ENCODE measurements at regions not wholly inside any gene's neighbourhood (a gene's known extent, or its start where the extent isn't known, plus 50 kb on each side); places are given as distances from the start of the nearest gene placed in this dataset.

DNA sequence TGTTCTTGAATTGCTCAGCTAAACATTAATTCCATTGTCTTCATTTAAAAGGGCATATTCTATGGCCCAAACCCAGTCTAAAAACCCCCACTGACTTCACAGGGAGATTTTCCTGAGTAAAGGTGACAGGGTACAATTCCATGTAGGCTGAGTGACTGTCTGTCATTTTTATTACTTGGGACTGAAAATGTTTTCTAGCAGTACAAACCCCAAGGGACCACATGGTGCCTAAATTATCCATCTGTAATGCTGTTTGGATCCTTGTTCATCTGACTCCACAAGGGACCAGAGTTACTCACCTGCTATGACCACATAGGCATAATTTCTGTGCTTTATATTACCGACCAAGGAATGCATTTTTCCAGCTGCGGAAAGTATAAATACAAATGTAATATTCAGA is 349.1 kb downstream of the ZNF608 start:
- Histone ChIP-seq H3K9ac (replicated peaks in 1 of 4; ENCODE audit: extremely low read depth in 1 of 4, low read depth in 3 of 4, low read length in 3 of 4) (no peak overlapping the region), H3K36me3 (ENCODE audit: control insufficient read depth in 2 of 4, insufficient read depth in 4 of 4, low read length in 3 of 4) (no peaks in the 10 kb centered on the region), H3K4me3 (ENCODE audit: extremely low read depth in 1 of 4, insufficient read depth in 2 of 4, low read depth in 3 of 4, low read length in 4 of 4) (no peak overlapping the region), H3K18ac (ENCODE audit: extremely low read depth, low read length) (no peak overlapping the region), H4K8ac (ENCODE audit: extremely low read depth, insufficient read depth, low read length) (no peak overlapping the region), H4K91ac (replicated peaks; ENCODE audit: insufficient read length, low read length) (no peak overlapping the region), H2AK5ac (ENCODE audit: low read depth, low read length) (no peak overlapping the region), H2BK20ac (ENCODE audit: low read length) (no peak overlapping the region), H3K14ac (ENCODE audit: insufficient read length) (no peak overlapping the region), H3K79me2 (ENCODE audit: control insufficient read depth in 1 of 2, insufficient read depth in 2 of 2, low read length in 2 of 2) (no peaks in the 10 kb centered on the region), H3K79me1 (ENCODE audit: low read depth, low read length) (no peaks in the 10 kb centered on the region), H3K4me2 (ENCODE audit: insufficient read depth in 1 of 2, low read depth in 2 of 2, low read length in 2 of 2) (no peak overlapping the region), H2BK120ac (replicated peaks; ENCODE audit: low read depth, low read length) (no peak overlapping the region), H3K9me3 (ENCODE audit: insufficient read depth in 2 of 2, low read depth in 1 of 2, low read length in 1 of 2) (no peaks in the 10 kb centered on the region), H2AFZ (ENCODE audit: low read length) (no peak overlapping the region), H2BK12ac (ENCODE audit: low read depth, low read length) (no peak overlapping the region), H3K56ac (replicated peaks; ENCODE audit: insufficient read length, low read depth, low read length) (no peak overlapping the region), H3K23me2 (ENCODE audit: low read depth, low read length) (no peaks in the 10 kb centered on the region), H3K4me1 (replicated peaks in 1 of 4; ENCODE audit: control insufficient read depth in 3 of 4, insufficient read depth in 4 of 4, low read length in 3 of 4) (peaks cover 0 to 3% (median 1%) of the 10 kb centered on the region in 4 experiments; a peak in 3 of 7 replicates), H3K27ac (ENCODE audit: low read depth, low read length) (no peak overlapping the region), H4K20me1 (replicated peaks in 1 of 2; ENCODE audit: control insufficient read depth in 1 of 2, insufficient read depth in 2 of 2, low read length in 2 of 2) (no peaks in the 10 kb centered on the region), H4K5ac (ENCODE audit: insufficient read length, low read depth, low read length) (no peak overlapping the region), H2BK15ac (ENCODE audit: low read length) (no peak overlapping the region), H3K23ac (ENCODE audit: insufficient read length) (no peak overlapping the region), H3K27me3 (replicated peaks in 1 of 4; ENCODE audit: control insufficient read depth in 3 of 4, extremely low read depth in 1 of 4, insufficient read depth in 3 of 4, low read length in 3 of 4) (no peaks in the 10 kb centered on the region), H2BK5ac (ENCODE audit: low read depth, low read length) (no peak overlapping the region), H3K4ac (replicated peaks; ENCODE audit: insufficient read length, low read depth, low read length) (no peak overlapping the region)
- no peak for FAIRE-seq
- DNase-seq (ENCODE audit: low read depth in 1 of 2, low spot score in 2 of 2), result no peak
- WGBS, 2 experiments (ENCODE audit: extremely low coverage in 1 of 2, insufficient coverage in 1 of 2, insufficient read length in 1 of 2, insufficient replicate concordance in 2 of 2, low coverage in 1 of 2, low lambda C conversion rate in 2 of 2, missing lambda C conversion rate in 1 of 2), result 93% methylated on average over 2 of the region's 2 CpGs; no CpG with 5 or more reads in 1 of the 2 experiments
- ChIA-PET CTCF (ENCODE audit: partially characterized antibody) (no interaction called here), POLR2A (ENCODE audit: partially characterized antibody) (no interaction called here)
- TF ChIP-seq JUND (IDR thresholded peaks at IDR 0.05; ENCODE audit: low read length) (no peak), EP300 (IDR thresholded peaks at IDR 0.05; ENCODE audit: borderline replicate concordance in 1 of 2, low read depth in 2 of 2, low read length in 2 of 2) (no peak), EGR1 (IDR thresholded peaks at IDR 0.05; ENCODE audit: borderline replicate concordance, low read depth, low read length) (no peak), NRF1 (IDR thresholded peaks at IDR 0.05; ENCODE audit: low read depth, low read length) (no peak), TAF7 (optimal IDR thresholded peaks at IDR 0.05; ENCODE audit: borderline replicate concordance, low read depth, low read length) (no peak), SIRT6 (IDR thresholded peaks at IDR 0.05; ENCODE audit: low read length) (no peak), POLR2A (IDR thresholded peaks at IDR 0.05; ENCODE audit: control extremely low read depth in 1 of 2, low read depth in 2 of 2, low read length in 2 of 2) (no peak), YY1 (IDR thresholded peaks at IDR 0.05; ENCODE audit: low read depth, low read length) (no peak)
- TF ChIP-seq, protein P1, sequence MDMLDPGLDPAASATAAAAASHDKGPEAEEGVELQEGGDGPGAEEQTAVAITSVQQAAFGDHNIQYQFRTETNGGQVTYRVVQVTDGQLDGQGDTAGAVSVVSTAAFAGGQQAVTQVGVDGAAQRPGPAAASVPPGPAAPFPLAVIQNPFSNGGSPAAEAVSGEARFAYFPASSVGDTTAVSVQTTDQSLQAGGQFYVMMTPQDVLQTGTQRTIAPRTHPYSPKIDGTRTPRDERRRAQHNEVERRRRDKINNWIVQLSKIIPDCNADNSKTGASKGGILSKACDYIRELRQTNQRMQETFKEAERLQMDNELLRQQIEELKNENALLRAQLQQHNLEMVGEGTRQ (IDR thresholded peaks at IDR 0.05; ENCODE audit: low read length), result no peak
- TF ChIP-seq, protein P2, sequence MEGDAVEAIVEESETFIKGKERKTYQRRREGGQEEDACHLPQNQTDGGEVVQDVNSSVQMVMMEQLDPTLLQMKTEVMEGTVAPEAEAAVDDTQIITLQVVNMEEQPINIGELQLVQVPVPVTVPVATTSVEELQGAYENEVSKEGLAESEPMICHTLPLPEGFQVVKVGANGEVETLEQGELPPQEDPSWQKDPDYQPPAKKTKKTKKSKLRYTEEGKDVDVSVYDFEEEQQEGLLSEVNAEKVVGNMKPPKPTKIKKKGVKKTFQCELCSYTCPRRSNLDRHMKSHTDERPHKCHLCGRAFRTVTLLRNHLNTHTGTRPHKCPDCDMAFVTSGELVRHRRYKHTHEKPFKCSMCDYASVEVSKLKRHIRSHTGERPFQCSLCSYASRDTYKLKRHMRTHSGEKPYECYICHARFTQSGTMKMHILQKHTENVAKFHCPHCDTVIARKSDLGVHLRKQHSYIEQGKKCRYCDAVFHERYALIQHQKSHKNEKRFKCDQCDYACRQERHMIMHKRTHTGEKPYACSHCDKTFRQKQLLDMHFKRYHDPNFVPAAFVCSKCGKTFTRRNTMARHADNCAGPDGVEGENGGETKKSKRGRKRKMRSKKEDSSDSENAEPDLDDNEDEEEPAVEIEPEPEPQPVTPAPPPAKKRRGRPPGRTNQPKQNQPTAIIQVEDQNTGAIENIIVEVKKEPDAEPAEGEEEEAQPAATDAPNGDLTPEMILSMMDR (IDR thresholded peaks at IDR 0.05; ENCODE audit: control extremely low read depth in 1 of 3, insufficient read depth in 1 of 3, low read depth in 1 of 3, low read length in 3 of 3), result no peak
- TF ChIP-seq, protein P3, sequence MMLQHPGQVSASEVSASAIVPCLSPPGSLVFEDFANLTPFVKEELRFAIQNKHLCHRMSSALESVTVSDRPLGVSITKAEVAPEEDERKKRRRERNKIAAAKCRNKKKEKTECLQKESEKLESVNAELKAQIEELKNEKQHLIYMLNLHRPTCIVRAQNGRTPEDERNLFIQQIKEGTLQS (IDR thresholded peaks at IDR 0.05; ENCODE audit: insufficient read depth, low read depth, low read length), result no peak

Measured in H1 (cell line).